Transverse colon (tissue), 4 donors: ENCODE measurements at regions not wholly inside any gene's neighbourhood (a gene's known extent, or its start where the extent isn't known, plus 50 kb on each side); places are given as distances from the start of the nearest gene placed in this dataset.

Source experiments
- CTCF ChIP-seq, 5 experiments: fragments of 200-600 bp in 3 of 5; fragments of 450-650 bp in 2 of 5; sonication (generic) in 3 of 5; IDR thresholded peaks; 1 replicate in 2 of 5; 2 replicates in 3 of 5; pipeline ENCODE4 v1.5.1; 2016 to 2017; ENCODE audit warnings: antibody characterized with exemption in 5 of 5, inconsistent platforms in 3 of 5, mild to moderate bottlenecking in 2 of 5, moderate library complexity in 1 of 5
- POLR2A ChIP-seq: fragments of 450-650 bp; IDR thresholded peaks from one replicate; pipeline ENCODE4 v1.6.1; 2016; ENCODE audit warnings: antibody characterized with exemption, mild to moderate bottlenecking, moderate library complexity
- POLR2AphosphoS5 ChIP-seq, 3 donors: sonication (generic); formaldehyde crosslinking; IDR thresholded peaks; one replicate each; pipeline ENCODE4 v1.6.1; 2016; ENCODE audit warnings: antibody characterized with exemption in 3 of 3

GRCh38 chr2:57080035-57080434 is 896.2 kb downstream of the CCDC85A start:
- TF ChIP-seq POLR2AphosphoS5 (IDR thresholded peaks at IDR 0.05): no peak
- TF ChIP-seq CTCF (IDR thresholded peaks at IDR 0.05): no peak
- no peak for TF ChIP-seq POLR2A
